ENCODE measurements at regions not wholly inside any gene's neighbourhood (a gene's known extent, or its start where the extent isn't known, plus 50 kb on each side); places are given as distances from the start of the nearest gene placed in this dataset.

- Histone ChIP-seq H3K36me3 (no peaks in the 10 kb centered on the region), H3K9me3 (no peaks in the 10 kb centered on the region), H3K27me3 (no peaks in the 10 kb centered on the region), H3K27ac (no peak overlapping the region), H3K4me1 (peaks cover 0 to 4% (median 0%) of the 10 kb centered on the region in 4 donors), H3K4me3 (no peak overlapping the region)
- TF ChIP-seq CTCF (IDR thresholded peaks at IDR 0.05): no peak
- no peak for TF ChIP-seq POLR2A (IDR thresholded peaks at IDR 0.05)
- no peak for DNase-seq
- no peak for ATAC-seq
- intact Hi-C loops (cut with DNase I): no loop called here
- WGBS (ENCODE audit: insufficient coverage, low coverage, low lambda C conversion rate, missing lambda C conversion rate): no CpG with 5 or more reads among the region's 1 CpG
Measured at GRCh38 chr11:95297680-95298452, 66.9 kb upstream of the SESN3 start.

- 84% methylated on average over 5 of the region's 6 CpGs for WGBS (ENCODE audit: insufficient coverage, low coverage, low lambda C conversion rate, missing lambda C conversion rate)
Measured at GRCh38 chr11:95296621-95297025, 65.6 kb upstream of the SESN3 start.

GRCh38 chr11:95296165-95296564 lies 65.2 kb upstream of the SESN3 start:
- H3K9me3 ChIP-seq: no peaks in the 10 kb centered on the region
- no peak overlapping the region for H3K4me3 ChIP-seq
- no peak for DNase-seq
- no peak overlapping the region for H3K27ac ChIP-seq
- H3K36me3 ChIP-seq: no peaks in the 10 kb centered on the region
- intact Hi-C loops (cut with DNase I): no loop called here
- no peak for TF ChIP-seq CTCF (IDR thresholded peaks at IDR 0.05)
- no peak for TF ChIP-seq POLR2A (IDR thresholded peaks at IDR 0.05)
- ATAC-seq: peak in 1 of 4 donors; percentile 30
- no peaks in the 10 kb centered on the region for H3K27me3 ChIP-seq
- H3K4me1 ChIP-seq: peaks cover 0 to 4% (median 0%) of the 10 kb centered on the region in 4 donors

More at GRCh38 chr11:95296621-95297025, 65.6 kb upstream of the SESN3 start:
- DNase-seq: no peak
- peak in 3 of 4 donors; percentile 21 to 56 (median 43) for ATAC-seq
- Histone ChIP-seq H3K36me3 (no peaks in the 10 kb centered on the region), H3K4me1 (peaks cover 0 to 4% (median 0%) of the 10 kb centered on the region in 4 donors), H3K27ac (no peak overlapping the region), H3K9me3 (no peaks in the 10 kb centered on the region), H3K27me3 (no peaks in the 10 kb centered on the region), H3K4me3 (no peak overlapping the region)
- intact Hi-C loops (cut with DNase I): no loop called here
- TF ChIP-seq POLR2A (IDR thresholded peaks at IDR 0.05): no peak

- H3K4me3 ChIP-seq: no peak overlapping the region
- peaks cover 0 to 4% (median 0%) of the 10 kb centered on the region in 4 donors for H3K4me1 ChIP-seq
- DNase-seq (no peak), ATAC-seq (no peak)
- 70% methylated on average over 8 of the region's 8 CpGs for WGBS (ENCODE audit: insufficient coverage, low coverage, low lambda C conversion rate, missing lambda C conversion rate)
- TF ChIP-seq CTCF (IDR thresholded peaks at IDR 0.05): no peak
- no peak for TF ChIP-seq POLR2A (IDR thresholded peaks at IDR 0.05)
- H3K36me3 ChIP-seq: no peaks in the 10 kb centered on the region
- intact Hi-C loops (cut with DNase I): no loop called here
- H3K27me3 ChIP-seq: no peaks in the 10 kb centered on the region
- H3K27ac ChIP-seq: no peak overlapping the region
- H3K9me3 ChIP-seq: no peaks in the 10 kb centered on the region
Measured at GRCh38 chr11:95295382-95296149, 64.6 kb upstream of the SESN3 start.

GRCh38 chr11:95294701-95295100 lies 63.7 kb upstream of the SESN3 start:
- Histone ChIP-seq H3K4me3 (no peak overlapping the region), H3K27me3 (no peaks in the 10 kb centered on the region), H3K36me3 (no peaks in the 10 kb centered on the region), H3K27ac (no peak overlapping the region), H3K9me3 (no peaks in the 10 kb centered on the region), H3K4me1 (peaks cover 0 to 4% (median 0%) of the 10 kb centered on the region in 4 donors)
- DNase-seq: no peak
- TF ChIP-seq POLR2A (IDR thresholded peaks at IDR 0.05): no peak
- no peak for TF ChIP-seq CTCF (IDR thresholded peaks at IDR 0.05)
- ATAC-seq: no peak
- WGBS (ENCODE audit: insufficient coverage, low coverage, low lambda C conversion rate, missing lambda C conversion rate): 100% methylated on average over 1 of the region's 1 CpG
- intact Hi-C loops (cut with DNase I): no loop called here

Data from right lobe of liver (tissue), 6 donors.